ENCODE measurements at regions not wholly inside any gene's neighbourhood (a gene's known extent, or its start where the extent isn't known, plus 50 kb on each side); places are given as distances from the start of the nearest gene placed in this dataset.

GRCh38 chr6:40860443-40860842 lies 178.6 kb downstream of the UNC5CL start:
- Histone ChIP-seq H3K9ac (ENCODE audit: low read length in 5 of 5) (no peak overlapping the region), H3K4me1 (ENCODE audit: control insufficient read depth in 5 of 5, insufficient read depth in 5 of 5, low read length in 5 of 5) (no peaks in the 10 kb centered on the region), H3K27ac (ENCODE audit: low read depth, low read length) (no peak overlapping the region), H3K27me3 (ENCODE audit: control insufficient read depth in 5 of 5, insufficient read depth in 4 of 5, low read length in 5 of 5) (peaks cover 0 to 5% (median 3%) of the 10 kb centered on the region in 5 donors), H3K9me3 (ENCODE audit: control insufficient read depth in 5 of 5, low read length in 5 of 5) (peaks cover 0 to 8% (median 4%) of the 10 kb centered on the region in 5 donors), H3K36me3 (ENCODE audit: control insufficient read depth in 5 of 5, insufficient read depth in 5 of 5, low read length in 5 of 5) (no peaks in the 10 kb centered on the region), H3K4me3 (ENCODE audit: low read depth in 1 of 5, low read length in 5 of 5) (no peak overlapping the region)

DNA sequence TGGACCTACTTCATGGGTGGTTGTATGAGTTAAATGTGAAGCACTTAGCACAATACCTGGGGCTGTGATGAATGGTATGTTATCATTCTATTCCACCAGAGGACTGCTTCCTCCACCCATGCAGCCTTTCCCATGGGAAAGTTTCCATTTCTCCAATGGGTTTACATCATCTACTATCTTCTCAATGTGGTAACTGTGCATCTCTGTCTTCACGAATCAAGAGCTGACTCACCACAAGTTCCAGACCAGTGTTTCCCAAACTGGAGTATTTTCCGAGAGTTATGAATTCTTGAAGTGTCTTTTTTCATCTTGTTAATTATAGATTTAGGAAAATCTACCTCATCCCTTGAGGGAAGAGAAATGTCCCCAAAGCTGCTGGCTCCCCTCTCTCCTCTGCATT lies 182.8 kb downstream of the UNC5CL start:
- H3K36me3 ChIP-seq (ENCODE audit: control insufficient read depth in 5 of 5, insufficient read depth in 5 of 5, low read length in 5 of 5), result no peaks in the 10 kb centered on the region
- no peak overlapping the region for H3K27ac ChIP-seq (ENCODE audit: low read depth, low read length)
- peaks cover 0 to 3% (median 0%) of the 10 kb centered on the region in 5 donors for H3K9me3 ChIP-seq (ENCODE audit: control insufficient read depth in 5 of 5, low read length in 5 of 5)
- H3K27me3 ChIP-seq (ENCODE audit: control insufficient read depth in 5 of 5, insufficient read depth in 4 of 5, low read length in 5 of 5), result peaks cover 0 to 4% (median 3%) of the 10 kb centered on the region in 5 donors
- no peak overlapping the region for H3K9ac ChIP-seq (ENCODE audit: low read length in 5 of 5)
- H3K4me1 ChIP-seq (ENCODE audit: control insufficient read depth in 5 of 5, insufficient read depth in 5 of 5, low read length in 5 of 5), result no peaks in the 10 kb centered on the region
- no peak overlapping the region for H3K4me3 ChIP-seq (ENCODE audit: low read depth in 1 of 5, low read length in 5 of 5)

- Histone ChIP-seq H3K27ac (ENCODE audit: low read depth, low read length) (no peak overlapping the region), H3K9ac (ENCODE audit: low read length in 5 of 5) (no peak overlapping the region), H3K4me1 (ENCODE audit: control insufficient read depth in 5 of 5, insufficient read depth in 5 of 5, low read length in 5 of 5) (no peaks in the 10 kb centered on the region), H3K9me3 (ENCODE audit: control insufficient read depth in 5 of 5, low read length in 5 of 5) (peaks cover 0 to 3% (median 0%) of the 10 kb centered on the region in 5 donors), H3K36me3 (ENCODE audit: control insufficient read depth in 5 of 5, insufficient read depth in 5 of 5, low read length in 5 of 5) (no peaks in the 10 kb centered on the region), H3K27me3 (ENCODE audit: control insufficient read depth in 5 of 5, insufficient read depth in 4 of 5, low read length in 5 of 5) (peaks cover 0 to 4% (median 0%) of the 10 kb centered on the region in 5 donors), H3K4me3 (ENCODE audit: low read depth in 1 of 5, low read length in 5 of 5) (no peak overlapping the region)
Observed at GRCh38 chr6:40855168-40855880, 183.7 kb downstream of the UNC5CL start.

GRCh38 chr6:40854592-40854991 lies 184.4 kb downstream of the UNC5CL start:
- no peak overlapping the region for H3K9ac ChIP-seq (ENCODE audit: low read length in 5 of 5)
- H3K4me1 ChIP-seq (ENCODE audit: control insufficient read depth in 5 of 5, insufficient read depth in 5 of 5, low read length in 5 of 5), result no peaks in the 10 kb centered on the region
- H3K27me3 ChIP-seq (ENCODE audit: control insufficient read depth in 5 of 5, insufficient read depth in 4 of 5, low read length in 5 of 5), result peaks cover 0 to 4% (median 0%) of the 10 kb centered on the region in 5 donors
- H3K9me3 ChIP-seq (ENCODE audit: control insufficient read depth in 5 of 5, low read length in 5 of 5), result peaks cover 0 to 3% (median 0%) of the 10 kb centered on the region in 5 donors
- no peak overlapping the region for H3K27ac ChIP-seq (ENCODE audit: low read depth, low read length)
- no peak overlapping the region for H3K4me3 ChIP-seq (ENCODE audit: low read depth in 1 of 5, low read length in 5 of 5)
- no peaks in the 10 kb centered on the region for H3K36me3 ChIP-seq (ENCODE audit: control insufficient read depth in 5 of 5, insufficient read depth in 5 of 5, low read length in 5 of 5)

DNA sequence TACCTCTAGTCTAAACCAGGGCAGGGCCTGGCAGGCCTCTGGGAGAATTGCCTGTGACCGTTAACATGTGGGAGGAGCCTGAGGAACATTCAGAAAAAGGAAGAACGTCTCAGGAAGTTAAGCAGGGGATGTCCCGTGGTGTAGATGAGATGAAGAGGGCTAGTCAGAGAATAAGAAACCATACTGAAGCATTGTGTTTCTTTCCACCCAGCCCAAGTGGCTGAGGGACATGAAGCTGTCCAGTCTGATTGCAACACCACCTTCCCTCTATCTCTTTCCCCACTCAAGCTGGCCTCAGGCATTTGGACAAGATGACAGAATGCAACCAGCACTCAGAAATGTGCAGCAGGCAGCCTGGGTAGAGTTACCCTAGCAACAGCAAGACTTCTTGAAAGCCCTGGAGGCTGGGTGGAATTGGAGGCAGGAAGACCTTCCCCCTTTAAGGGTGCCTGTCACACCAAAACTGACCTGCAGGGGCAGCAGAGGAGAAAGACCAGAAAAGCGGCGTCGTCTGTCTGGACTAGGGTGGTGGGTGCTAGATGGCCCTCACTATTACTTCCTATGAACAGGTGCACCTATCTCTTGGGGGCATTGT lies 186.1 kb downstream of the UNC5CL start:
- Histone ChIP-seq H3K9me3 (ENCODE audit: control insufficient read depth in 5 of 5, low read length in 5 of 5) (no peaks in the 10 kb centered on the region), H3K27ac (ENCODE audit: low read depth, low read length) (no peak overlapping the region), H3K4me3 (ENCODE audit: low read depth in 1 of 5, low read length in 5 of 5) (no peak overlapping the region), H3K27me3 (ENCODE audit: control insufficient read depth in 5 of 5, insufficient read depth in 4 of 5, low read length in 5 of 5) (peaks cover 0 to 4% (median 0%) of the 10 kb centered on the region in 5 donors), H3K9ac (ENCODE audit: low read length in 5 of 5) (no peak overlapping the region), H3K36me3 (ENCODE audit: control insufficient read depth in 5 of 5, insufficient read depth in 5 of 5, low read length in 5 of 5) (no peaks in the 10 kb centered on the region), H3K4me1 (ENCODE audit: control insufficient read depth in 5 of 5, insufficient read depth in 5 of 5, low read length in 5 of 5) (no peaks in the 10 kb centered on the region)

- Histone ChIP-seq H3K36me3 (ENCODE audit: control insufficient read depth in 5 of 5, insufficient read depth in 5 of 5, low read length in 5 of 5) (no peaks in the 10 kb centered on the region), H3K9me3 (ENCODE audit: control insufficient read depth in 5 of 5, low read length in 5 of 5) (no peaks in the 10 kb centered on the region), H3K4me1 (ENCODE audit: control insufficient read depth in 5 of 5, insufficient read depth in 5 of 5, low read length in 5 of 5) (no peaks in the 10 kb centered on the region), H3K4me3 (ENCODE audit: low read depth in 1 of 5, low read length in 5 of 5) (no peak overlapping the region), H3K9ac (ENCODE audit: low read length in 5 of 5) (no peak overlapping the region), H3K27me3 (ENCODE audit: control insufficient read depth in 5 of 5, insufficient read depth in 4 of 5, low read length in 5 of 5) (peaks cover 0 to 12% (median 0%) of the 10 kb centered on the region in 5 donors), H3K27ac (ENCODE audit: low read depth, low read length) (no peak overlapping the region)
Observed at GRCh38 chr6:40849546-40849945, 189.5 kb downstream of the UNC5CL start.

- H3K27ac ChIP-seq (ENCODE audit: low read depth, low read length), result no peak overlapping the region
- H3K27me3 ChIP-seq (ENCODE audit: control insufficient read depth in 5 of 5, insufficient read depth in 4 of 5, low read length in 5 of 5), result peaks cover 0 to 13% (median 0%) of the 10 kb centered on the region in 5 donors
- no peaks in the 10 kb centered on the region for H3K4me1 ChIP-seq (ENCODE audit: control insufficient read depth in 5 of 5, insufficient read depth in 5 of 5, low read length in 5 of 5)
- H3K9ac ChIP-seq (ENCODE audit: low read length in 5 of 5), result no peak overlapping the region
- no peak overlapping the region for H3K4me3 ChIP-seq (ENCODE audit: low read depth in 1 of 5, low read length in 5 of 5)
- H3K9me3 ChIP-seq (ENCODE audit: control insufficient read depth in 5 of 5, low read length in 5 of 5), result no peaks in the 10 kb centered on the region
- no peaks in the 10 kb centered on the region for H3K36me3 ChIP-seq (ENCODE audit: control insufficient read depth in 5 of 5, insufficient read depth in 5 of 5, low read length in 5 of 5)
Observed at GRCh38 chr6:40848868-40849514, 190.0 kb downstream of the UNC5CL start.

GRCh38 chr6:40848038-40848437 lies 191.0 kb downstream of the UNC5CL start:
- Histone ChIP-seq H3K9me3 (ENCODE audit: control insufficient read depth in 5 of 5, low read length in 5 of 5) (no peaks in the 10 kb centered on the region), H3K9ac (ENCODE audit: low read length in 5 of 5) (no peak overlapping the region), H3K4me1 (ENCODE audit: control insufficient read depth in 5 of 5, insufficient read depth in 5 of 5, low read length in 5 of 5) (no peaks in the 10 kb centered on the region), H3K4me3 (ENCODE audit: low read depth in 1 of 5, low read length in 5 of 5) (no peak overlapping the region), H3K27me3 (ENCODE audit: control insufficient read depth in 5 of 5, insufficient read depth in 4 of 5, low read length in 5 of 5) (peaks cover 0 to 13% (median 0%) of the 10 kb centered on the region in 5 donors), H3K36me3 (ENCODE audit: control insufficient read depth in 5 of 5, insufficient read depth in 5 of 5, low read length in 5 of 5) (no peaks in the 10 kb centered on the region), H3K27ac (ENCODE audit: low read depth, low read length) (no peak overlapping the region)

GRCh38 chr6:40845553-40845952 lies 193.5 kb downstream of the UNC5CL start:
- Histone ChIP-seq H3K36me3 (ENCODE audit: control insufficient read depth in 5 of 5, insufficient read depth in 5 of 5, low read length in 5 of 5) (no peaks in the 10 kb centered on the region), H3K4me1 (ENCODE audit: control insufficient read depth in 5 of 5, insufficient read depth in 5 of 5, low read length in 5 of 5) (no peaks in the 10 kb centered on the region), H3K27ac (ENCODE audit: low read depth, low read length) (no peak overlapping the region), H3K27me3 (ENCODE audit: control insufficient read depth in 5 of 5, insufficient read depth in 4 of 5, low read length in 5 of 5) (peaks cover 0 to 13% (median 0%) of the 10 kb centered on the region in 5 donors), H3K9me3 (ENCODE audit: control insufficient read depth in 5 of 5, low read length in 5 of 5) (no peaks in the 10 kb centered on the region), H3K9ac (ENCODE audit: low read length in 5 of 5) (no peak overlapping the region), H3K4me3 (ENCODE audit: low read depth in 1 of 5, low read length in 5 of 5) (no peak overlapping the region)

GRCh38 chr6:40844246-40844645 lies 194.8 kb downstream of the UNC5CL start:
- no peaks in the 10 kb centered on the region for H3K36me3 ChIP-seq (ENCODE audit: control insufficient read depth in 5 of 5, insufficient read depth in 5 of 5, low read length in 5 of 5)
- no peak overlapping the region for H3K4me3 ChIP-seq (ENCODE audit: low read depth in 1 of 5, low read length in 5 of 5)
- H3K27me3 ChIP-seq (ENCODE audit: control insufficient read depth in 5 of 5, insufficient read depth in 4 of 5, low read length in 5 of 5), result peaks cover 0 to 13% (median 0%) of the 10 kb centered on the region in 5 donors
- no peaks in the 10 kb centered on the region for H3K9me3 ChIP-seq (ENCODE audit: control insufficient read depth in 5 of 5, low read length in 5 of 5)
- no peak overlapping the region for H3K27ac ChIP-seq (ENCODE audit: low read depth, low read length)
- no peaks in the 10 kb centered on the region for H3K4me1 ChIP-seq (ENCODE audit: control insufficient read depth in 5 of 5, insufficient read depth in 5 of 5, low read length in 5 of 5)
- H3K9ac ChIP-seq (ENCODE audit: low read length in 5 of 5), result no peak overlapping the region
